ENCODE measurements at regions not wholly inside any gene's neighbourhood (a gene's known extent, or its start where the extent isn't known, plus 50 kb on each side); places are given as distances from the start of the nearest gene placed in this dataset.

DNA sequence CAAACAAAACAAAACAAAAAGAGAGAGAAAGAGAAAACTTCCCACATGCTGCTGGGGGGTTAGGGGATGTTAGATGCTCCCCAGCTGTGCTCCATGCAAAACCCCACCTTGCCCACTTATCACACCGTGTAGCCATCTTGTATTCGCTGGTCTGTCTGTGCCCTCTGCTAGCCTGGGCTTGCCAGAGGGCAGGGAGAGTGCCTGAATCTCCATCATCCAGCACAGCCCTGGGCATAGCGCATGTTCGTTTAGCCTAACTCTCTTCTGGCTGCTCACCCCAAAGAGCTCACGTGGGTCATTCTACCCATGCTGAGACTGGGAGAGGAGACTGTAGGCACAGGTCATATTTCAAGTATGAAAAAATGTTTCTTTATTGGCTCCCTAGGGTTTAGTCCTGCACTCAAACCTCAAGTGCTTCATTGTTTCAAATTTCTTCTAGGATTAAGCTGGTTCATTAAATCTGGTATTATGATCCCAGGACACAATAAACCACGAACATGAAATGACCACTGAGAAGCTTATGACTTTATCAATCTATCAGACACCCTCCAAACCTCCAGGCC lies 100.5 kb downstream of the KCNF1 start:
- Histone ChIP-seq H2BK15ac (ENCODE audit: low read depth, low read length) (no peak overlapping the region), H2BK120ac (ENCODE audit: low read depth, low read length, poor library complexity, severe bottlenecking) (no peak overlapping the region), H3K18ac (ENCODE audit: insufficient read length, low read depth, low read length) (no peak overlapping the region), H3K23me2 (ENCODE audit: insufficient read length, low read depth, low read length, poor library complexity, severe bottlenecking) (no peaks in the 10 kb centered on the region), H3K27ac (ENCODE audit: insufficient read length, low read depth, low read length) (no peak overlapping the region), H2BK20ac (ENCODE audit: low read depth, low read length, poor library complexity, severe bottlenecking) (no peak overlapping the region), H2AFZ (ENCODE audit: low read length) (no peak overlapping the region), H3K56ac (ENCODE audit: insufficient read length, low read depth, low read length) (no peak overlapping the region), H3K4ac (ENCODE audit: low read depth, low read length) (no peak overlapping the region), H3K14ac (ENCODE audit: insufficient read depth, low read length) (no peak overlapping the region), H4K91ac (ENCODE audit: insufficient read length, low read depth, low read length) (no peak overlapping the region), H2BK5ac (ENCODE audit: insufficient read length, low read length) (no peak overlapping the region), H2AK5ac (ENCODE audit: insufficient read length, low read length) (no peak overlapping the region), H3K4me1 (ENCODE audit: insufficient read depth, low read length) (no peaks in the 10 kb centered on the region), H3K23ac (ENCODE audit: insufficient read length, low read depth, low read length) (no peak overlapping the region), H3K9ac (ENCODE audit: extremely low read depth, insufficient read length, low read length) (no peak overlapping the region), H3K4me2 (ENCODE audit: insufficient read depth, insufficient read length, low read length) (no peak overlapping the region), H3K79me2 (ENCODE audit: insufficient read depth, low read length) (no peaks in the 10 kb centered on the region), H4K20me1 (ENCODE audit: control insufficient read depth, insufficient read depth, insufficient read length) (no peaks in the 10 kb centered on the region), H3K27me3 (ENCODE audit: insufficient read depth, low read length) (no peaks in the 10 kb centered on the region), H4K5ac (ENCODE audit: insufficient read length, low read depth, low read length) (no peak overlapping the region), H3K9me3 (ENCODE audit: control insufficient read depth, low read depth, low read length) (peaks cover 4% of the 10 kb centered on the region), H3K79me1 (ENCODE audit: insufficient read depth, low read depth, low read length, poor library complexity, severe bottlenecking) (no peaks in the 10 kb centered on the region), H4K8ac (replicated peaks; ENCODE audit: insufficient read length, low read depth, low read length) (no peak overlapping the region), H2BK12ac (ENCODE audit: insufficient read length, low read depth, low read length) (no peak overlapping the region), H3T11ph (ENCODE audit: low read length) (no peak overlapping the region)
- TF ChIP-seq, protein P1, sequence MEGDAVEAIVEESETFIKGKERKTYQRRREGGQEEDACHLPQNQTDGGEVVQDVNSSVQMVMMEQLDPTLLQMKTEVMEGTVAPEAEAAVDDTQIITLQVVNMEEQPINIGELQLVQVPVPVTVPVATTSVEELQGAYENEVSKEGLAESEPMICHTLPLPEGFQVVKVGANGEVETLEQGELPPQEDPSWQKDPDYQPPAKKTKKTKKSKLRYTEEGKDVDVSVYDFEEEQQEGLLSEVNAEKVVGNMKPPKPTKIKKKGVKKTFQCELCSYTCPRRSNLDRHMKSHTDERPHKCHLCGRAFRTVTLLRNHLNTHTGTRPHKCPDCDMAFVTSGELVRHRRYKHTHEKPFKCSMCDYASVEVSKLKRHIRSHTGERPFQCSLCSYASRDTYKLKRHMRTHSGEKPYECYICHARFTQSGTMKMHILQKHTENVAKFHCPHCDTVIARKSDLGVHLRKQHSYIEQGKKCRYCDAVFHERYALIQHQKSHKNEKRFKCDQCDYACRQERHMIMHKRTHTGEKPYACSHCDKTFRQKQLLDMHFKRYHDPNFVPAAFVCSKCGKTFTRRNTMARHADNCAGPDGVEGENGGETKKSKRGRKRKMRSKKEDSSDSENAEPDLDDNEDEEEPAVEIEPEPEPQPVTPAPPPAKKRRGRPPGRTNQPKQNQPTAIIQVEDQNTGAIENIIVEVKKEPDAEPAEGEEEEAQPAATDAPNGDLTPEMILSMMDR (conservative IDR thresholded peaks at IDR 0.05): no peak
- H3K4me3 Mint-ChIP-seq: no peak overlapping the region
- peaks cover 4% of the 10 kb centered on the region; the same call in 1 of the 2 replicates for H3K27me3 Mint-ChIP-seq (ENCODE audit: low read depth)
- no CpG with 5 or more reads among the region's 6 CpGs for WGBS (ENCODE audit: extremely low coverage, insufficient read length, low lambda C conversion rate)
- peaks cover 0 to 4% (median 0%) of the 10 kb centered on the region in 3 experiments; a peak in 5 of 7 replicates for H3K36me3 Mint-ChIP-seq (ENCODE audit: insufficient read depth in 1 of 3, low read depth in 3 of 3)
- H3K27ac Mint-ChIP-seq: no peak overlapping the region
- peaks cover 9 to 10% of the 10 kb centered on the region in 2 experiments for H3K4me1 Mint-ChIP-seq
- DNase-seq: peak; percentile 9
- peaks cover 5 to 7% of the 10 kb centered on the region in 2 experiments; a peak in 3 of 5 replicates for H3K9me3 Mint-ChIP-seq
